Adrenal gland (tissue), 5 donors: ENCODE measurements at regions not wholly inside any gene's neighbourhood (a gene's known extent, or its start where the extent isn't known, plus 50 kb on each side); places are given as distances from the start of the nearest gene placed in this dataset.

Experiments used
- CTCF ChIP-seq, 6 experiments: fragments of 450-650 bp in 4 of 6; fragments of 200-600 bp in 2 of 6; sonication (generic) in 1 of 6; IDR thresholded peaks; 1 replicate in 5 of 6; 2 replicates in 1 of 6; pipeline versions ENCODE4 v1.5.1 to v1.8.0; 2016 to 2021; ENCODE audit warnings: antibody characterized with exemption in 6 of 6, mild to moderate bottlenecking in 2 of 6, moderate library complexity in 1 of 6
- POLR2A ChIP-seq, 2 donors: fragments of 450-650 bp; IDR thresholded peaks; one replicate each; pipeline ENCODE4 v1.6.1; 2017; ENCODE audit warnings: antibody characterized with exemption in 2 of 2, mild to moderate bottlenecking in 2 of 2, moderate library complexity in 1 of 2
- donor health status: DM: no; HTN: no; CAD: no.

DNA sequence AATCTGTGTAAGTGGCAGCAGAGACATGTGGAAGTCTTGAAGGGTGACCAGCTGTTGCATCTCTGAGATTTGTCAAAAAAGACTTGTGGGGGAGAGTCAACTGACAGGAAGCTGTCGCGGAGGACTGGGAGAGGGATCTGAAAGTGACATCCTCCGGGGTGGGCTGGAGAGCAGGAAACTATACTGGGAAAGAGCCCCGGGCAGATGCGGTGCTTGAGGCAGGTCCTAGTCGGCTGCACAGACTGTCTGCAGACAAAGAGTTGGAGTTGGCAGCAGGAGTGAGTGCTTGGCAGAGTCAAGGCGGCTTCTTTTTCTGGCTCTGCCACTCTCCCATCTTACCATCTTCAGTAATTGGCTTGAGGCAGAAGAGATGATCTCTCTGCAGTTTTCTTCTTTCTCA lies 294.0 kb upstream of the C1orf87 start:
- TF ChIP-seq CTCF (IDR thresholded peaks at IDR 0.05) (no peak), POLR2A (IDR thresholded peaks at IDR 0.05) (no peak)
